ENCODE measurements at regions not wholly inside any gene's neighbourhood (a gene's known extent, or its start where the extent isn't known, plus 50 kb on each side); places are given as distances from the start of the nearest gene placed in this dataset.
"Not testable (repeated sequence)": the region's sequence is repeated elsewhere in the genome, so short reads cannot be mapped to it uniquely, and the experiment has no call there.

GRCh38 chr5:145433077-145433476 is 402.1 kb downstream of the PRELID2 start:
- no peak overlapping the region for H3K27ac ChIP-seq (ENCODE audit: low read depth, low read length)

GRCh38 chr5:145429170-145429569 is 406.0 kb downstream of the PRELID2 start:
- H3K4me1 ChIP-seq (ENCODE audit: control insufficient read depth in 5 of 5, insufficient read depth in 5 of 5, low read length in 5 of 5), result no peaks in the 10 kb centered on the region
- H3K27ac ChIP-seq (ENCODE audit: low read depth, low read length), result no peak overlapping the region

More at GRCh38 chr5:145433077-145433476, 402.1 kb downstream of the PRELID2 start:
- H3K27me3 ChIP-seq (ENCODE audit: control insufficient read depth in 5 of 5, insufficient read depth in 4 of 5, low read length in 5 of 5), result no peaks in the 10 kb centered on the region
- H3K9ac ChIP-seq (ENCODE audit: low read length in 5 of 5), result no peak overlapping the region
- H3K4me3 ChIP-seq (ENCODE audit: low read depth in 1 of 5, low read length in 5 of 5), result no peak overlapping the region
- H3K36me3 ChIP-seq (ENCODE audit: control insufficient read depth in 5 of 5, insufficient read depth in 5 of 5, low read length in 5 of 5), result no peaks in the 10 kb centered on the region
- no peaks in the 10 kb centered on the region for H3K4me1 ChIP-seq (ENCODE audit: control insufficient read depth in 5 of 5, insufficient read depth in 5 of 5, low read length in 5 of 5)
- H3K9me3 ChIP-seq (ENCODE audit: control insufficient read depth in 5 of 5, low read length in 5 of 5), result peaks cover 0 to 10% (median 6%) of the 10 kb centered on the region in 5 donors

GRCh38 chr5:145408048-145408341 is 427.1 kb downstream of the PRELID2 start:
- Histone ChIP-seq H3K4me1 (ENCODE audit: control insufficient read depth in 5 of 5, insufficient read depth in 5 of 5, low read length in 5 of 5) (no peaks in the 10 kb centered on the region), H3K9ac (ENCODE audit: low read length in 5 of 5) (no peak overlapping the region), H3K27ac (ENCODE audit: low read depth, low read length) (no peak overlapping the region), H3K4me3 (ENCODE audit: low read depth in 1 of 5, low read length in 5 of 5) (no peak overlapping the region), H3K36me3 (ENCODE audit: control insufficient read depth in 5 of 5, insufficient read depth in 5 of 5, low read length in 5 of 5) (no peaks in the 10 kb centered on the region), H3K27me3 (ENCODE audit: control insufficient read depth in 5 of 5, insufficient read depth in 4 of 5, low read length in 5 of 5) (no peaks in the 10 kb centered on the region), H3K9me3 (ENCODE audit: control insufficient read depth in 5 of 5, low read length in 5 of 5) (peaks cover 6 to 52% (median 24%) of the 10 kb centered on the region in 5 donors)

More at GRCh38 chr5:145429170-145429569, 406.0 kb downstream of the PRELID2 start:
- H3K9ac ChIP-seq (ENCODE audit: low read length in 5 of 5), result no peak overlapping the region
- no peaks in the 10 kb centered on the region for H3K27me3 ChIP-seq (ENCODE audit: control insufficient read depth in 5 of 5, insufficient read depth in 4 of 5, low read length in 5 of 5)
- H3K9me3 ChIP-seq (ENCODE audit: control insufficient read depth in 5 of 5, low read length in 5 of 5), result peaks cover 0 to 8% (median 3%) of the 10 kb centered on the region in 5 donors
- H3K4me3 ChIP-seq (ENCODE audit: low read depth in 1 of 5, low read length in 5 of 5), result no peak overlapping the region
- H3K36me3 ChIP-seq (ENCODE audit: control insufficient read depth in 5 of 5, insufficient read depth in 5 of 5, low read length in 5 of 5), result no peaks in the 10 kb centered on the region

- Histone ChIP-seq H3K4me1 (ENCODE audit: control insufficient read depth in 5 of 5, insufficient read depth in 5 of 5, low read length in 5 of 5) (no peaks in the 10 kb centered on the region), H3K9me3 (ENCODE audit: control insufficient read depth in 5 of 5, low read length in 5 of 5) (peaks cover 6 to 47% (median 24%) of the 10 kb centered on the region in 5 donors), H3K9ac (ENCODE audit: low read length in 5 of 5) (no peak overlapping the region), H3K27ac (ENCODE audit: low read depth, low read length) (no peak overlapping the region), H3K4me3 (ENCODE audit: low read depth in 1 of 5, low read length in 5 of 5) (peak overlapping the region in 2 of 5 donors; percentile 3), H3K36me3 (ENCODE audit: control insufficient read depth in 5 of 5, insufficient read depth in 5 of 5, low read length in 5 of 5) (no peaks in the 10 kb centered on the region), H3K27me3 (ENCODE audit: control insufficient read depth in 5 of 5, insufficient read depth in 4 of 5, low read length in 5 of 5) (no peaks in the 10 kb centered on the region)
Measured at GRCh38 chr5:145407300-145408047, 427.7 kb downstream of the PRELID2 start.

- H3K4me1 ChIP-seq (ENCODE audit: control insufficient read depth in 5 of 5, insufficient read depth in 5 of 5, low read length in 5 of 5), result no peaks in the 10 kb centered on the region
- no peak overlapping the region for H3K27ac ChIP-seq (ENCODE audit: low read depth, low read length)
- no peak overlapping the region for H3K9ac ChIP-seq (ENCODE audit: low read length in 5 of 5)
- no peak overlapping the region for H3K4me3 ChIP-seq (ENCODE audit: low read depth in 1 of 5, low read length in 5 of 5)
- no peaks in the 10 kb centered on the region for H3K36me3 ChIP-seq (ENCODE audit: control insufficient read depth in 5 of 5, insufficient read depth in 5 of 5, low read length in 5 of 5)
- no peaks in the 10 kb centered on the region for H3K27me3 ChIP-seq (ENCODE audit: control insufficient read depth in 5 of 5, insufficient read depth in 4 of 5, low read length in 5 of 5)
- H3K9me3 ChIP-seq (ENCODE audit: control insufficient read depth in 5 of 5, low read length in 5 of 5), result peaks cover 0 to 18% (median 11%) of the 10 kb centered on the region in 5 donors
Measured at GRCh38 chr5:145403992-145404391, 431.1 kb downstream of the PRELID2 start.

- no peak overlapping the region for H3K4me3 ChIP-seq (ENCODE audit: low read depth in 1 of 5, low read length in 5 of 5)
- no peak overlapping the region for H3K9ac ChIP-seq (ENCODE audit: low read length in 5 of 5)
- H3K27me3 ChIP-seq (ENCODE audit: control insufficient read depth in 5 of 5, insufficient read depth in 4 of 5, low read length in 5 of 5), result no peaks in the 10 kb centered on the region
- no peaks in the 10 kb centered on the region for H3K9me3 ChIP-seq (ENCODE audit: control insufficient read depth in 5 of 5, low read length in 5 of 5)
- no peaks in the 10 kb centered on the region for H3K4me1 ChIP-seq (ENCODE audit: control insufficient read depth in 5 of 5, insufficient read depth in 5 of 5, low read length in 5 of 5)
- H3K36me3 ChIP-seq (ENCODE audit: control insufficient read depth in 5 of 5, insufficient read depth in 5 of 5, low read length in 5 of 5), result no peaks in the 10 kb centered on the region
- no peak overlapping the region for H3K27ac ChIP-seq (ENCODE audit: low read depth, low read length)
Measured at GRCh38 chr5:145396888-145397287, 438.3 kb downstream of the PRELID2 start.

- H3K4me3 ChIP-seq (ENCODE audit: low read depth in 1 of 5, low read length in 5 of 5); H3K9me3 ChIP-seq (ENCODE audit: control insufficient read depth in 5 of 5, low read length in 5 of 5); H3K27me3 ChIP-seq (ENCODE audit: control insufficient read depth in 5 of 5, insufficient read depth in 4 of 5, low read length in 5 of 5); H3K36me3 ChIP-seq (ENCODE audit: control insufficient read depth in 5 of 5, insufficient read depth in 5 of 5, low read length in 5 of 5); H3K4me1 ChIP-seq (ENCODE audit: control insufficient read depth in 5 of 5, insufficient read depth in 5 of 5, low read length in 5 of 5); H3K9ac ChIP-seq (ENCODE audit: low read length in 5 of 5); H3K27ac ChIP-seq (ENCODE audit: low read depth, low read length): not testable (repeated sequence)
Measured at GRCh38 chr5:145395151-145395550, 440.0 kb downstream of the PRELID2 start.

GRCh38 chr5:145393426-145393825 is 441.7 kb downstream of the PRELID2 start:
- H3K27ac ChIP-seq (ENCODE audit: low read depth, low read length), result no peak overlapping the region
- H3K9ac ChIP-seq (ENCODE audit: low read length in 5 of 5), result no peak overlapping the region
- H3K36me3 ChIP-seq (ENCODE audit: control insufficient read depth in 5 of 5, insufficient read depth in 5 of 5, low read length in 5 of 5), result no peaks in the 10 kb centered on the region
- peaks cover 0 to 6% (median 0%) of the 10 kb centered on the region in 5 donors for H3K9me3 ChIP-seq (ENCODE audit: control insufficient read depth in 5 of 5, low read length in 5 of 5)
- no peaks in the 10 kb centered on the region for H3K4me1 ChIP-seq (ENCODE audit: control insufficient read depth in 5 of 5, insufficient read depth in 5 of 5, low read length in 5 of 5)
- no peak overlapping the region for H3K4me3 ChIP-seq (ENCODE audit: low read depth in 1 of 5, low read length in 5 of 5)
- no peaks in the 10 kb centered on the region for H3K27me3 ChIP-seq (ENCODE audit: control insufficient read depth in 5 of 5, insufficient read depth in 4 of 5, low read length in 5 of 5)

GRCh38 chr5:145389047-145389446 is 446.1 kb downstream of the PRELID2 start:
- peaks cover 0 to 6% (median 0%) of the 10 kb centered on the region in 5 donors for H3K9me3 ChIP-seq (ENCODE audit: control insufficient read depth in 5 of 5, low read length in 5 of 5)
- no peak overlapping the region for H3K27ac ChIP-seq (ENCODE audit: low read depth, low read length)
- no peak overlapping the region for H3K4me3 ChIP-seq (ENCODE audit: low read depth in 1 of 5, low read length in 5 of 5)
- H3K36me3 ChIP-seq (ENCODE audit: control insufficient read depth in 5 of 5, insufficient read depth in 5 of 5, low read length in 5 of 5), result no peaks in the 10 kb centered on the region
- no peaks in the 10 kb centered on the region for H3K27me3 ChIP-seq (ENCODE audit: control insufficient read depth in 5 of 5, insufficient read depth in 4 of 5, low read length in 5 of 5)
- no peaks in the 10 kb centered on the region for H3K4me1 ChIP-seq (ENCODE audit: control insufficient read depth in 5 of 5, insufficient read depth in 5 of 5, low read length in 5 of 5)
- no peak overlapping the region for H3K9ac ChIP-seq (ENCODE audit: low read length in 5 of 5)

- H3K9ac ChIP-seq (ENCODE audit: low read length in 5 of 5), result no peak overlapping the region
- H3K36me3 ChIP-seq (ENCODE audit: control insufficient read depth in 5 of 5, insufficient read depth in 5 of 5, low read length in 5 of 5), result no peaks in the 10 kb centered on the region
- H3K9me3 ChIP-seq (ENCODE audit: control insufficient read depth in 5 of 5, low read length in 5 of 5), result peaks cover 0 to 6% (median 2%) of the 10 kb centered on the region in 5 donors
- H3K4me1 ChIP-seq (ENCODE audit: control insufficient read depth in 5 of 5, insufficient read depth in 5 of 5, low read length in 5 of 5), result no peaks in the 10 kb centered on the region
- no peaks in the 10 kb centered on the region for H3K27me3 ChIP-seq (ENCODE audit: control insufficient read depth in 5 of 5, insufficient read depth in 4 of 5, low read length in 5 of 5)
- H3K27ac ChIP-seq (ENCODE audit: low read depth, low read length), result no peak overlapping the region
- H3K4me3 ChIP-seq (ENCODE audit: low read depth in 1 of 5, low read length in 5 of 5), result no peak overlapping the region
Measured at GRCh38 chr5:145385276-145385675, 449.9 kb downstream of the PRELID2 start.
